BE2C (cell line): ENCODE measurements at regions not wholly inside any gene's neighbourhood (a gene's known extent, or its start where the extent isn't known, plus 50 kb on each side); places are given as distances from the start of the nearest gene placed in this dataset.
A peak's percentile ranks its signal among the peaks of the same experiment; 100 is the strongest.

Experiments
- DNase-seq: peaks from one replicate; pipeline ENCODE4 v3.0.0-alpha.2; 2020
- H3K27me3 ChIP-seq: fragments of 250-450 bp; sonication (Bioruptor Pico); 2 replicates; pipeline ENCODE4 v1.5.1; 2020; ENCODE audit warnings: mild to moderate bottlenecking
- H3K36me3 ChIP-seq: fragments of 250-450 bp; sonication (Bioruptor Pico); 2 replicates; pipeline ENCODE4 v1.5.1; 2020; ENCODE audit warnings: mild to moderate bottlenecking
- H3K4me1 ChIP-seq: fragments of 250-450 bp; sonication (Bioruptor Pico); 2 replicates; pipeline ENCODE4 v1.5.1; 2020
- H3K4me3 ChIP-seq: 2 replicates; pipeline ENCODE4 v1.5.1; 2011; ENCODE audit warnings: low read depth, low read length
- H3K9me3 ChIP-seq: fragments of 250-450 bp; sonication (Bioruptor Pico); 2 replicates; pipeline ENCODE4 v1.5.1; 2020
- TF ChIP-seq, protein P1 (sequence below): IDR thresholded peaks from 2 replicates; pipeline ENCODE4 v1.5.1; 2012; ENCODE audit warnings: mild to moderate bottlenecking, low read depth, low read length

DNA sequence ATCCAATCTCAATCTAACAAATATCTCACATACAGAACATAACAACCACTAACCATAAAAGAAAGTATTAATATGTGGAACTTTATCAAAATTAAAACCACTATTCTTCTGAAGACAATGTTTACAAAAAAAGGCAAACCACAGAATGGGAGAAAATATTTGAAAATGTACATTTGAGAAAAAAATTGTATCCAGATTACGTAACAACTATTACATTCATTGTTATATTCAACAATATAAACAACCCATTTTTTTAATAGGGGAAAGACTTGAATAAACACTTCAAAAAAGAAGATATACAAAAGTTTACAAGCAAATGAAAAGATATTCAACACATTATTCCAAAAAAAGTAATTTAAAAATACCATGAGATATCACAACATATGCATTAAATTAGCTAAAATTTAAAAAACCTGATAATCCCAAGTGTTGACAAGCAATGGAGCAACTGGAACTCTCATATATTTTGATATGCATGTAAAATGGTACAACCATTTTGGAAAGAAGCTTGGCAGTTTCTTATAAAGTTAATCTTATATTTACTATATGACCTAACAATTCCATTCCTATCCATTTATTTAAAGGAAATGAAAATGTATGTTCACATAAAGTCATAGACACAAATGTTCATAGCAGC lies 124.3 kb upstream of the CDYL start:
- H3K4me3 ChIP-seq = no peak overlapping the region
- DNase-seq = no peak
- H3K9me3 ChIP-seq = no peaks in the 10 kb centered on the region
- TF ChIP-seq, protein P1, sequence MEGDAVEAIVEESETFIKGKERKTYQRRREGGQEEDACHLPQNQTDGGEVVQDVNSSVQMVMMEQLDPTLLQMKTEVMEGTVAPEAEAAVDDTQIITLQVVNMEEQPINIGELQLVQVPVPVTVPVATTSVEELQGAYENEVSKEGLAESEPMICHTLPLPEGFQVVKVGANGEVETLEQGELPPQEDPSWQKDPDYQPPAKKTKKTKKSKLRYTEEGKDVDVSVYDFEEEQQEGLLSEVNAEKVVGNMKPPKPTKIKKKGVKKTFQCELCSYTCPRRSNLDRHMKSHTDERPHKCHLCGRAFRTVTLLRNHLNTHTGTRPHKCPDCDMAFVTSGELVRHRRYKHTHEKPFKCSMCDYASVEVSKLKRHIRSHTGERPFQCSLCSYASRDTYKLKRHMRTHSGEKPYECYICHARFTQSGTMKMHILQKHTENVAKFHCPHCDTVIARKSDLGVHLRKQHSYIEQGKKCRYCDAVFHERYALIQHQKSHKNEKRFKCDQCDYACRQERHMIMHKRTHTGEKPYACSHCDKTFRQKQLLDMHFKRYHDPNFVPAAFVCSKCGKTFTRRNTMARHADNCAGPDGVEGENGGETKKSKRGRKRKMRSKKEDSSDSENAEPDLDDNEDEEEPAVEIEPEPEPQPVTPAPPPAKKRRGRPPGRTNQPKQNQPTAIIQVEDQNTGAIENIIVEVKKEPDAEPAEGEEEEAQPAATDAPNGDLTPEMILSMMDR = no peak
- no peaks in the 10 kb centered on the region for H3K4me1 ChIP-seq
- H3K27me3 ChIP-seq = peaks cover 4% of the 10 kb centered on the region
- H3K36me3 ChIP-seq = no peaks in the 10 kb centered on the region

DNA sequence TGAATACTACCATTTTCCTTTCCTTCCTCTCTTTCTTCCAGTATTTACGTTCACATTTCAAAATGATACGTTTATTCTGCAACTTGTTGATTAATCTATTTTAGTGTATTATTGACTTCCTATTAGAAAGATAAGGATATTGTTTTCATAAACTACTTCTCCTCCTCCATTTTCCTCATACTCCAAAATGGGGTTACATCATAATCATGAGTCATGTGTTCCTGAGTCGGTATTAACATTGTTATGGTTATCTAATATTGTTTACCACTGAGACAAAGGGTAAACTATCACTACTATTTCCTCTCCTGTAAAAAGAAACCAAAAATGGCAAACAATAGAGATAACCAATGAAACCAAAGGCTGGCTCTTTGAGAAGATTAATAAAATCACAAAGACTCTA lies 126.5 kb upstream of the CDYL start:
- no peaks in the 10 kb centered on the region for H3K4me1 ChIP-seq
- peaks cover 4% of the 10 kb centered on the region for H3K27me3 ChIP-seq
- no peaks in the 10 kb centered on the region for H3K36me3 ChIP-seq
- TF ChIP-seq, protein P1 = no peak
- H3K9me3 ChIP-seq = no peaks in the 10 kb centered on the region
- H3K4me3 ChIP-seq = no peak overlapping the region
- no peak for DNase-seq

DNA sequence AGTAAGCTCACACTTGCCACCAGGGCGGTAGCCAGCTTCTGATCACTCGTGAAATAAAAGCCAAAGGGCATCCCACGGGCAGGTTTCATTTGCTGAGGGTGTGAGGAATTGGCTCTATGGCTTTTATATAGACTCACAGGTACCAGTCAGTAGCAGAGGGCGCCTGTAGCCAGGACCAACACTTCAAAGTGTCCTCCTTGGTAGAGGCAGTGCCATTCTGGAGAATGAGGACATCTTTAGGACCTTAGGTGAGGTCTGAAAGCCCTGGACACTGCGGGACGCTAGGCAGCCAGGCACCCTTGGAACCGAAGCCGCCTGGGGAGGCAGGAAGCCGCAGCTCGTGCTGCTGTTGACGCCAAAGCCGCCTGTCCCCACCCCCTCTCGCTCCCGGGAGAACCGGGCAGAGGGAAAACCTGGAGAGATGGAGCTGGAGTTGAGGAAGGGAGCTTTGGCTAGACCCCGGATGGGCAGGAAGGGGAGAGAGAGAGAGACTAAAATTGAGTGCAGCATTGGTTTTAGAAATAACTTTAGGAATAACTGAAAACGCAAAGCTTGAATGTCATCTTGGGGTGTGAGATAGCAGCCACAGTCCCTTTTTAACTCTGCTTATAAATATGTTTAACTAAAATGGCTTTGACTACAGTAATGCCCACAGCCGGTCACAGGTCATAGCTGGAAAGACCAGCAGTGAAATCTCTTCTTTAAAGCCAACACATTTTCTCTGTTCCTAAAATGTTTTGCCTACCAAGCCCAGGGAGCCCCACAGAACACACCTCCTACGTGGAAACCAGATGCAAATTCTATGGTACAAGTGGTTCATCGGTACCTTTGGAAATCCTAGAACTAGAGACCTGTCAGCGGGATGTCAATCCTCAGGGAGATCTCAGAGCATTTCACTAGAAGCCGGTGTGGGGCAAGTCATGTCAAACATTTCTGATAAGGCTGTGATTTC lies 128.5 kb upstream of the CDYL start:
- peaks cover 4% of the 10 kb centered on the region for H3K27me3 ChIP-seq
- DNase-seq = peak; percentile 72
- H3K4me3 ChIP-seq = peak overlapping the region; percentile 33
- H3K36me3 ChIP-seq = no peaks in the 10 kb centered on the region
- TF ChIP-seq, protein P1 = no peak
- H3K4me1 ChIP-seq = no peaks in the 10 kb centered on the region
- H3K9me3 ChIP-seq = no peaks in the 10 kb centered on the region

DNA sequence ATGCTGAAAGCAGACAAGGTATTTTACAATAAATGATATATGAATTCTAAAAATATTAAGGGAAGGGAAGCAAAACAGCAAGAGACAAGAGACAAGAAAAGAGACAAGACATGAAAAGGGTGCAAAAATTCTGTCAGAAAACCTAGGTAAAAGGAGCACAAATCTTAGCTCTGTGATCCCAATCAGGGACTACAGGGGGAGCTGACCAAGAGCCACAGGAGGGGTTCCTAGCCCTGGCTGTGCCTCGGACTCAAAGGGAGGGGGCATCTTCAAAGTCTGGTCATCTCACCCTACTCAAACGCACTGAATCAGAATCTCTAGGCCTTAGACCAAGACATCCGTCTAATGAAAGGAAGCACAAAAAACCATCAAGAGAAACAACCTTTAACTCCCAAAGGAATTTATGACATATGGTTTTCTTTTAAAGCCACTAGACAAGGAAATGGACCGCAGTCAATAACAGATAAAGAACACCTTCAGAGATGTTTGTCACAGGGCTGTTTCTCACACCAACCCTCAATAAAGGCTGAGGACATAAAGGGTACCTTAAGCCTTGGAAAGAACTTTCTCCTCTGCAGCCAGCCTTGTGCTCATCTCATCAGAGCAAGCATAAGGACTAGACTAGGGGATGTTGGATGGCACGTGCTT lies 130.4 kb upstream of the CDYL start:
- Histone ChIP-seq H3K27me3 (peaks cover 4% of the 10 kb centered on the region), H3K4me3 (no peak overlapping the region), H3K9me3 (no peaks in the 10 kb centered on the region), H3K4me1 (no peaks in the 10 kb centered on the region), H3K36me3 (no peaks in the 10 kb centered on the region)
- DNase-seq = no peak
- TF ChIP-seq, protein P1 = no peak

DNA sequence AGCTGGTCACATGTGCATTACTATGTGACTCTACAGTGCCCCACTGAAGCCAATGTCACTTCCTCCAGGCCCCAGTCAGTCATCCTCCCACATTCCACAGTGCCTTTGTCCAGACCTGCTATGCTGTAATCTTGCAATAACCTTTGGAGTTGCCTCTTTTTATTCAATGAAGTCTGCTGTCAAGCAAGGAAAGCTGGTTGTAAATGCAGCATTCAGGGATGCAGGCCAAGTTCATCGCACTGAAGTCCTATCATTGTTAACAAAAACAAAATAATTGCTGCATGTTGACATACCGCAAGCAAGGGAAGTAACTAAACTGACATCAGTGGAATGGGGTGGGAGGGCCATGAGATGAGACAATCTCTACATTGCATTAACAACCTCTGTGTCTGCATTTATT lies 131.2 kb upstream of the CDYL start:
- Histone ChIP-seq H3K36me3 (no peaks in the 10 kb centered on the region), H3K4me1 (no peaks in the 10 kb centered on the region), H3K4me3 (no peak overlapping the region), H3K9me3 (no peaks in the 10 kb centered on the region), H3K27me3 (peaks cover 4% of the 10 kb centered on the region)
- no peak for DNase-seq
- TF ChIP-seq, protein P1 = no peak
